ENCODE measurements at regions not wholly inside any gene's neighbourhood (a gene's known extent, or its start where the extent isn't known, plus 50 kb on each side); places are given as distances from the start of the nearest gene placed in this dataset.
"Not testable (repeated sequence)": the region's sequence is repeated elsewhere in the genome, so short reads cannot be mapped to it uniquely, and the experiment has no call there.

DNA sequence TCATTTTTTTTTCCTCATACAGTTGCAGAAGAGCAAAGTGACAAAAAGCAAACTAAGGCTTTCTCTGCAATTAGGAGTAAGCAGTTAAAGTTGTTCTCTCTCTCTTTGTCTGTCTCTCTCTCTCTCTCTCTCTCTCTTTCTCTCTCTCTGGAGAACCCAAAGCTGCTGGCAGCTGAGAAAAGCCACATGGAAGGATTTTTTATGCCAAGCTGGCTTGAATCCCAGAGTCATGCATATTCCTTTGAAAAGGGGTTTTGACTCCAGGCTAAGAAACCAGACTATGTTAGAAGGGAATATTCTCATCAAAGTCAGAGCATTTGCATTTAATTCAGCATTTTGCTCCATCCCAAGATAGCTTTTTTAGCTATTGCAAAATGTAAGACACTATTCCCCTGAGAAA, 1114.2 kb upstream of the GOT2 start:
- Histone ChIP-seq H2AFZ (ENCODE audit: low read length) (no peak overlapping the region), H3K27ac (ENCODE audit: low read length) (no peak overlapping the region), H3K9me3 (replicated peaks; ENCODE audit: insufficient read depth, low read length) (no peaks in the 10 kb centered on the region), H3F3A (ENCODE audit: insufficient read depth, low read length) (no peaks in the 10 kb centered on the region), H3K9me2 (replicated peaks; ENCODE audit: insufficient read depth, low read length) (no peaks in the 10 kb centered on the region), H3K79me2 (ENCODE audit: low read length) (no peaks in the 10 kb centered on the region), H3K4me2 (ENCODE audit: low read depth, low read length) (no peak overlapping the region), H3K27me3 (replicated peaks; ENCODE audit: insufficient read depth, low read length) (no peaks in the 10 kb centered on the region), H4K20me1 (ENCODE audit: insufficient read depth, low read length) (no peaks in the 10 kb centered on the region), H3K9ac (ENCODE audit: low read length) (no peak overlapping the region), H3K4me3 (ENCODE audit: low read length) (no peak overlapping the region), H3K36me3 (replicated peaks; ENCODE audit: insufficient read depth, low read length) (no peaks in the 10 kb centered on the region), H3K4me1 (ENCODE audit: low read length) (no peaks in the 10 kb centered on the region)
- DNase-seq, result no peak
- no peak for TF ChIP-seq EZH2 (optimal IDR thresholded peaks at IDR 0.05; ENCODE audit: low read depth, low read length)
- TF ChIP-seq, protein P1, sequence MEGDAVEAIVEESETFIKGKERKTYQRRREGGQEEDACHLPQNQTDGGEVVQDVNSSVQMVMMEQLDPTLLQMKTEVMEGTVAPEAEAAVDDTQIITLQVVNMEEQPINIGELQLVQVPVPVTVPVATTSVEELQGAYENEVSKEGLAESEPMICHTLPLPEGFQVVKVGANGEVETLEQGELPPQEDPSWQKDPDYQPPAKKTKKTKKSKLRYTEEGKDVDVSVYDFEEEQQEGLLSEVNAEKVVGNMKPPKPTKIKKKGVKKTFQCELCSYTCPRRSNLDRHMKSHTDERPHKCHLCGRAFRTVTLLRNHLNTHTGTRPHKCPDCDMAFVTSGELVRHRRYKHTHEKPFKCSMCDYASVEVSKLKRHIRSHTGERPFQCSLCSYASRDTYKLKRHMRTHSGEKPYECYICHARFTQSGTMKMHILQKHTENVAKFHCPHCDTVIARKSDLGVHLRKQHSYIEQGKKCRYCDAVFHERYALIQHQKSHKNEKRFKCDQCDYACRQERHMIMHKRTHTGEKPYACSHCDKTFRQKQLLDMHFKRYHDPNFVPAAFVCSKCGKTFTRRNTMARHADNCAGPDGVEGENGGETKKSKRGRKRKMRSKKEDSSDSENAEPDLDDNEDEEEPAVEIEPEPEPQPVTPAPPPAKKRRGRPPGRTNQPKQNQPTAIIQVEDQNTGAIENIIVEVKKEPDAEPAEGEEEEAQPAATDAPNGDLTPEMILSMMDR (IDR thresholded peaks at IDR 0.05; ENCODE audit: low read length), result no peak
- no peak for TF ChIP-seq EZH2phosphoT487 (IDR thresholded peaks at IDR 0.05; ENCODE audit: low read length)

DNA sequence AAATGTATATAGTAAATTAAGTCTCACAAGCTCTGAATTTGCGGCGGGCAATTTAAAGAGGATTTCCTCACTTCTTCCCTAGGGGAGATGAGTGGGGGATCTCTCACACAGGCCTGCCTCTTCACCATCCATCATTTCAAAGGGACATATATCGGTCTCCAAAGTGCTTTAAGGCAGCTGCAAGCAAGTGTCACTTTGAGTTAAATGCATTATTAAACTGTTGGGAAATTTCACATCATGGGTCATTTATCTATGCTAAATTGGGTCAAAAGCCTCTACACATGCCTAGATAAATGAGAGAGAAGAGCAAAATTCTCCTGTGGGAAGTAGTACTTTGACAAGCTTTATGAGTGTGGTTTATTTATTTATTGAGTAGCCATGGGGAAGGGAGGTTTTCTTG, 1106.1 kb upstream of the GOT2 start:
- TF ChIP-seq EZH2 (optimal IDR thresholded peaks at IDR 0.05; ENCODE audit: low read depth, low read length), result no peak
- TF ChIP-seq, protein P1 (IDR thresholded peaks at IDR 0.05; ENCODE audit: low read length), result no peak
- no peak for TF ChIP-seq EZH2phosphoT487 (IDR thresholded peaks at IDR 0.05; ENCODE audit: low read length)
- Histone ChIP-seq H3K27me3 (replicated peaks; ENCODE audit: insufficient read depth, low read length) (no peaks in the 10 kb centered on the region), H3F3A (ENCODE audit: insufficient read depth, low read length) (no peaks in the 10 kb centered on the region)

DNA sequence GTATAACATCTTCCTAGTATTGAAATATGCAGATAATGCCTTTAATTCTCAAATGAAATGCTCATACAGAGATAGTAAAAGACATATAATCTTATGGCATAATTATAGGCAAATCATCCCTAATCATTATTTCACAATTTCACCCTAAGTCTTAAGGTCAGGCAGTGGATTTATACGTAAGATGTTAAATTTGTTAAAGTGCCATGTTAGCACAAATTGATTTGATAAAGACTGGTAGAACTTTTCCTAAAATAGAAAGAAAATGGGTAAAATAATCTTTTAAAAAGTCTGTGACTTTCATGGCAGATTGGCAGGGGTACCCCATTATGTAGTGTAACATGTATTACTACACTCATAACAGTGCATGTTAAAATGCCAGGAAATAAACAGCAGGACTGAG, 1092.7 kb upstream of the GOT2 start:
- Histone ChIP-seq H3K79me2 (ENCODE audit: low read length) (no peaks in the 10 kb centered on the region), H2AFZ (ENCODE audit: low read length) (no peak overlapping the region), H3F3A (ENCODE audit: insufficient read depth, low read length) (no peaks in the 10 kb centered on the region), H3K9ac (ENCODE audit: low read length) (no peak overlapping the region), H3K27ac (ENCODE audit: low read length) (no peak overlapping the region), H3K4me1 (ENCODE audit: low read length) (no peaks in the 10 kb centered on the region), H3K4me3 (ENCODE audit: low read length) (no peak overlapping the region), H3K36me3 (replicated peaks; ENCODE audit: insufficient read depth, low read length) (no peaks in the 10 kb centered on the region), H3K4me2 (ENCODE audit: low read depth, low read length) (no peak overlapping the region), H3K27me3 (replicated peaks; ENCODE audit: insufficient read depth, low read length) (no peaks in the 10 kb centered on the region), H3K9me2 (replicated peaks; ENCODE audit: insufficient read depth, low read length) (no peaks in the 10 kb centered on the region), H4K20me1 (ENCODE audit: insufficient read depth, low read length) (no peaks in the 10 kb centered on the region), H3K9me3 (replicated peaks; ENCODE audit: insufficient read depth, low read length) (no peaks in the 10 kb centered on the region)
- DNase-seq, result no peak
- TF ChIP-seq, protein P1 (IDR thresholded peaks at IDR 0.05; ENCODE audit: low read length), result no peak
- TF ChIP-seq EZH2phosphoT487 (IDR thresholded peaks at IDR 0.05; ENCODE audit: low read length) (no peak), EZH2 (optimal IDR thresholded peaks at IDR 0.05; ENCODE audit: low read depth, low read length) (no peak)

More for the DNA sequence above, 1106.1 kb upstream of the GOT2 start:
- Histone ChIP-seq H3K4me3 (ENCODE audit: low read length) (no peak overlapping the region), H3K79me2 (ENCODE audit: low read length) (no peaks in the 10 kb centered on the region), H2AFZ (ENCODE audit: low read length) (no peak overlapping the region), H3K9me2 (replicated peaks; ENCODE audit: insufficient read depth, low read length) (no peaks in the 10 kb centered on the region), H3K9ac (ENCODE audit: low read length) (no peak overlapping the region), H4K20me1 (ENCODE audit: insufficient read depth, low read length) (no peaks in the 10 kb centered on the region), H3K9me3 (replicated peaks; ENCODE audit: insufficient read depth, low read length) (no peaks in the 10 kb centered on the region), H3K27ac (ENCODE audit: low read length) (no peak overlapping the region), H3K4me1 (ENCODE audit: low read length) (no peaks in the 10 kb centered on the region), H3K36me3 (replicated peaks; ENCODE audit: insufficient read depth, low read length) (no peaks in the 10 kb centered on the region), H3K4me2 (ENCODE audit: low read depth, low read length) (no peak overlapping the region)
- DNase-seq, result no peak

DNA sequence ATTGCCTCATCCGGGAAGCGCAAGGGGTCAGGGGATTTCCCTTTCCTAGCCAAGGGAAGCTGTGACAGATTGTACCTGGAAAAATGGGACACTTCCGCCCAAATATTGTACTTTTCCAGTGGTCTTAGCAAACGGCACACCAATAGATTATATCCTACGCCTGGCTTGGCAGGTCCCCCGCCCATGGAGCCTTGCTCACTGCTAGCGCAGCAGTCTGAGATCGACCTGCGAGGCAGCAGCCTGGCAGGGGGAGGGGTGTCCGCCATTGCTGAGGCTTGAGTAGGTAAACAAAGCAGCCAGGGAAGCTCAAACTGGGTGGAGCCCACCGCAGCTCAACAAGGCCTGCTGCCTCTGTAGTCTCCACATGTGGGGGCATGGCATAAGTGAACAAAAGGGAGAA, 1075.4 kb upstream of the GOT2 start:
- H2AFZ ChIP-seq (ENCODE audit: low read length); H3K9ac ChIP-seq (ENCODE audit: low read length); H3F3A ChIP-seq (ENCODE audit: insufficient read depth, low read length); H3K79me2 ChIP-seq (ENCODE audit: low read length); DNase-seq; H3K27me3 ChIP-seq (replicated peaks; ENCODE audit: insufficient read depth, low read length); H3K9me3 ChIP-seq (replicated peaks; ENCODE audit: insufficient read depth, low read length); H3K36me3 ChIP-seq (replicated peaks; ENCODE audit: insufficient read depth, low read length); H3K4me3 ChIP-seq (ENCODE audit: low read length); H3K4me1 ChIP-seq (ENCODE audit: low read length); H3K27ac ChIP-seq (ENCODE audit: low read length); H3K4me2 ChIP-seq (ENCODE audit: low read depth, low read length); H4K20me1 ChIP-seq (ENCODE audit: insufficient read depth, low read length); H3K9me2 ChIP-seq (replicated peaks; ENCODE audit: insufficient read depth, low read length): not testable (repeated sequence)
